HG03457 (cell line): ENCODE measurements at regions not wholly inside any gene's neighbourhood (a gene's known extent, or its start where the extent isn't known, plus 50 kb on each side); places are given as distances from the start of the nearest gene placed in this dataset.
"Not testable (repeated sequence)": the region's sequence is repeated elsewhere in the genome, so short reads cannot be mapped to it uniquely, and the experiment has no call there.

Experiments used
- ATAC-seq: cut with Tn5 transposase; IDR thresholded peaks from one replicate; pipeline ENCODE4 v1.9.1; 2021; ENCODE audit warnings: moderate number of reproducible peaks; ENCODE audit not compliant: unreplicated experiment

- ATAC-seq = no peak
Observed at GRCh38 chr4:134753390-134753789, 551.8 kb upstream of the PABPC4L start.

GRCh38 chr4:134747108-134747805, 545.7 kb upstream of the PABPC4L start:
- ATAC-seq = no peak

GRCh38 chr4:134740290-134740689, 538.7 kb upstream of the PABPC4L start:
- no peak for ATAC-seq

DNA sequence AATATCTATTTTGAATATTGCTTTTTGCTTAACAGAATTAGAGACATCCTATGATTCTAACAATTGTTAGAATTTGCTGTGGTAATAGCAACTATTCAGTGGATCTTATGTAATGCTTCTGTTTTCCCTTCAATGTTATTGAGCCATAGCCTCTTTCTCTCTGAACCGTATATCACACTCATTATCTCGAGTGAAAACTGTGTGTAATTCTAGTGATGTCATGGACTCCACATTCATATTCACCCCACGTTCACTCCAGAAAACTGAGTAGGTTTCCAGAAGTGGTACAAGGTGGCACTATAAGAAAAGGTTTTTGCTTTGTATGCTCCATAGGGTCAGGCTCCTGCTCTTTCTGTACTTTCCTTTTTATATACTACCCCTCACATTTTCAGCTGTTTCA, 534.3 kb upstream of the PABPC4L start:
- no peak for ATAC-seq

DNA sequence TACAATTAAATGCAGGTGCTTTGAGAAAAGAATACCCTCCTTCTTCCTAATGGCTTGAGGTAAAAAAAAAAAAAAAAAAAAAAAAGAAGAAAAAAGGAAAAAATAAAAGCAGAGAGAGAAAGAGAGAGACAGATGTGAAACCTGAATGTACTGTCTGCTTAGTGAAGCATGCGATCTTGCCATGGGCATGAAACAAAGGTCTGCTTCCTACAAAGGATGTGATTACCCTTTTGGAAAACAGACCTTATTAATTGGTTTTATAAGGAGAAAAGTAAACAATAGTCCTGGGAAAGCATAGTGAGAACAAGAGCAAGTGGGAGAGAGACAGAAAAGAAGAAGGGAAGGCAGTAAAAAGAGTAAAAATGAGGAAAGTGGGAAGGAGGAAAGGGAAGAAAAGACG, 526.1 kb upstream of the PABPC4L start:
- no peak for ATAC-seq

- no peak for ATAC-seq
Observed at GRCh38 chr4:134722306-134722705, 520.7 kb upstream of the PABPC4L start.

DNA sequence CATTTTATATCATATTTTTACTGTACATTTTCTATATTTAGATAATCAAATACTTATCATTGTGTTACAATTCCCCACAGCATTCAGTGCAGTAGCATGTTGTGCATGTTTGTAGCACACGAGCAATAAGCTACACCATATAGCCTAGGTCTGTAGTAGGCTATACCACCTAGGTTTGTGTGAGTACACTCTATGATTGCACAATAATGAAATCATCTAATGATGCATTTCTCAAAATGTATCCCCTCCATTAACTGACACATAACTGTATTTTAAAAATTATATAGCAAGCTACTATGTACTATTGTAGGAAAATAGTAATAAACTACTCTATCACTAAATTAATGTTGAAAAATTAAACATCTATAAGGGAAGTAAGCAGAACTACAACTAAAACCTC, 518.4 kb upstream of the PABPC4L start:
- no peak for ATAC-seq

DNA sequence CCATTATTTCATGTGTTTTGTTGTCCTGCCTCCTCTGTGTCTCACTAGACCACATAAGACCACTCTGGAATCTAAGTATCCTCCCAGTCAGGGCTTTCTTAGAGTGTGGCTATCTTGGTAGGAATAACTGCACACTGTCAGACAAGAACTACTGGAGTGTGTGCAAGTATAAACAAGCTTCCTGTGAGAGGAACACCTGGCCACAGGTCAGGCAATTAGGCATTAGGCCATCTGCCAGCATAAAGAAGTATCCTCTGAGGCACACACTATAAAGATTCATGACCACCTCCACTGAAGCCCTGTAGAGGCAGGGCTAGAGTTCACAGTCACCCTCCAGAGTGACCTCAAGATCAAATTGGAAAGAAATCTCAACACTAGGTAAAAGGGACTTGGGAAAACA, 507.0 kb upstream of the PABPC4L start:
- no peak for ATAC-seq

DNA sequence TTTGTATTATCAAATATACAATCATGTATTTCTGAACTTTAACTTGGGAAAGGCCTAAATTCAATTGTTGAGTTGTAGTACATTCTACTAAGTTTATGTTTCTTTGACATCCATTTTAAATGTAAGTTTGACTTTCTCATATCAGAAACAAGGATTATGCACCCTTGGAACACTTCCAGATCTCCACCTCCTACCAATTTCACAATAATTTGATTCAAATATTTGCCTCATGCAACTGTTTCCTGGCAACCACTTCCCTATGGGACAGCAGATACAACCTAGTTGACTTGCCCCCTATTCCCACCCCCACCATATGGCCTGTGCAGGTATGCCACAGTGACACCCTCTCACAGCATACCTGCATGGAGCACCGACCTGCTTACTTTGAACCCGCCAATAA, 506.4 kb upstream of the PABPC4L start:
- ATAC-seq = no peak

DNA sequence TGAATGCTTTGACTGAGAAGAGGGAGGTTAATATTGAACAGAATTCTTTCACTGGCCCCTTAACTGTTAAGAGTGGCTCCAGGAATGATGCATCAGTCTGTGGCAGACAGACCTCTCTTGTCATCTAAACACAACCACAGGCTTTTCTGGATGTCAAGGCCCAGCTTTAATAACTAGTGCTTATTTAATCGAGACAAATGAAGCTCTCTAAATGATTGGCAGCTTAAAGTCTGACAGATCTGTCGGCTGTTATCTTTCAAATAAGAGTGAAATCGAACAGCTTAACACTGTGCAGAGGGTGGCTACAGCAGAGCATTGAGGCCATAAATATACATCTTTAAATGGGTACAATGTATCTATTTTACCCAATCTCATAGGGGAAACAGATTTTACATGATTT, 500.8 kb upstream of the PABPC4L start:
- ATAC-seq = no peak

- no peak for ATAC-seq
Observed at GRCh38 chr4:134700251-134700650, 498.7 kb upstream of the PABPC4L start.

- not testable (repeated sequence) for ATAC-seq
Observed at GRCh38 chr4:134698831-134699230, 497.2 kb upstream of the PABPC4L start.

DNA sequence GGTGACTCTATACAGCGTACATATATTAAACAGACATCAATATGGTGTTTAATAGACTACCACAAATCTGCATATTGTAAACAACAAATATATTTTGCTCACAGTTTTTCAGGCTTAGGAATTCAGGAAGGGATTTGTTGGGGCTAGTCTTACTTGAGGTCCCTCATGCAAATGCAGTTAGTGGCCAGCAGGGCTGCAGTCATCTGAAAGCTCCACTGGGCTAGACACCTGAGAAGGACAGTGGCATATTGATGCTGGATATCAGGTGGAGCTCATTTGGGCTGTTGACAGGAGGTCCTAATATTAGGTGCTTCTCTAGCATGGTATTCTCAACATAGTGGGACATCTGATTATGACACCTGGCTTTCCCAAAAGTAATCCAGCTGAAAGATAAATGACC, 493.8 kb upstream of the PABPC4L start:
- no peak for ATAC-seq

DNA sequence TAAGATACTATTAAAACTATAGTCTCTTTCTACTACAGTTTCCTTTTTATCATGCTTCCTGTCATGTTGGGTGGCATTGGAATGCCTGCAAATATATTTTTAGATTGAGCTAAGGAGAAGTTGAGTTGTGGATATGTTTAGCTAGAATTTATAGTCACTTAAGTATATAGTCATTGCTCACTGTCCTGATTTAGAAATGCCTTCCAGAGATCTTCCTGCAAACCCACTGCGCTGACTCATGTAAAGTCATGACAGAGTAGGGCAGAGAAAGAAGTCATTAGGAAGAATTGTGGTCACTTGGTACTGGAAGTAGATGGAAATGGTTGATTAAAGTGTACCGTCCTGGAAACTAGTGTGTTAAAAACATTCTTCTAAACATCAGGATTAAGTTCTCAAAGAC, 490.3 kb upstream of the PABPC4L start:
- ATAC-seq = no peak

DNA sequence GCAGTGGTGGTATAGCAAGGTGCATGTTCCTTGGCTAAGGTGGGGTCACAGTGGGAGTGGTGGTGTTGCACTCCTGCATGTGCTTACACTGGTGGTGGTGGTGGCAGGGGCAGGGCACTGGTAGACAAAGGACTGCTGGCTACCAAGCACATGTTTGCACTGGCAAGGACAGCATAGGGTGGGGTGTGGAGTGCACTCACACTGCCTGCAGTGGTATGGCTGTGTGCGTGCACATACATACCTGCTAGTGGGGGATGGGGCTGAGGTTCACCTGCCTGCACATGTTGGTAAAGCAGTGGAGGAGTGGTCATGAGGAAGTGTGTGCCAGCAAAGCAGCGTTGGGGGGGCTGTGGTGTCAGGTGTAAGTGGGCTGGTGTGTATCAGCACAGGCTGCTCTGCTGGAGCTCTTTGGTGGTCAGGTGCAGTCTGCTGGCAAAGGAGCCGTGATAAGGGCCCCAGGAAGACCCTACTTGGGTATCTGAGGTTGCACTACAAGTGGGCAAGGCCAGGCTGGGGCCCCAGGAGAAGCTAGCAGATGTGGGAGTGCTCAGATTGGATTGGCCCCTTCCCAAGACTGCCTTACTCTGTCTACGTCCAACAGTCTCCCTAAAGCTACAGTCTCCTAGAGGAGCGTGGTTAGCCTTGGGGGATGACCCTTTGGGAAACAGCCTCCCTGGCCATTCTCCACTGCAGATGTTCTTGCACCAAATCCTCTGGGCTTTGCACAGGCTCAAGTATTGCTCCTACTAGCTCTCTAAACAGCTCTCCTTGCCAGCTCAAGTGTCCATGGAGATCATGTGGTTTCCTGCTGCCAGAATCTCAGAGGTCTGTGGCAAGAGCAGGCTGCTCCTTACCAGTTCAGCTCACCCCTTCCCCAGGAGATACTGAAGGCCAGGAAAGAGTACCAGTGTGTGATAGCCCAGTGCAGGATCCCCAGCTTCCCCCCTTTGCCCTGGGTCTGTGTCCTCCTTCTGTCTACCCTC, 486.3 kb upstream of the PABPC4L start:
- ATAC-seq = no peak

DNA sequence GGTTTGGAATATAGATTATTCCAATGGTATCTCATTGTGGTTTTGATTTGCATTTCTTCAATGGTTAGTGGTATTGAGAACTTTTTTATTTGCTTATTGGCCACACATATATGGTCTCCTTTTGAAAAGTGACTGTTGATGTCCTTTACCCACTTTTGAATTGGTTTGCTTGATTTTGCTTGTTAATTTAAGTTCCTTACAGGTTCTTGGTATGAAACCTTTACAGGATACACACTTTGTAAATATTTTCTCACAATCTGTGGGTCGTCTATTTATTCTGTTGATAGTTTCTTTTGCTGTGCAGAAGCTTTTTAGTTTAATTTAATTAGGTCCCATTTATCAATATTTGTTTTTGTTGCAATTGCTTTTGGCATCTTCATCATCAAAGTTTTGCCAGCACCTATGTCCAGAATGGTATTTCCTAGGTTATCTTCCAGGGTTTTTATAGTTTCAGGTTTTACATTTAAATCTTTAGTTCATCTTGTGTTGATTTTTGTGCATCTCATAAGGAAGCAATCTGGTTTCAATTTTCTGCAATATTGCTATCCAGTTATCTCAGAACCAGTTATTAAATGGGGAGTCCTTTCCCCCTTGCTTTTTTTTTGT, 475.7 kb upstream of the PABPC4L start:
- ATAC-seq = no peak

GRCh38 chr4:134668237-134668636, 466.6 kb upstream of the PABPC4L start:
- ATAC-seq = no peak

GRCh38 chr4:134666640-134667039, 465.1 kb upstream of the PABPC4L start:
- ATAC-seq = no peak

DNA sequence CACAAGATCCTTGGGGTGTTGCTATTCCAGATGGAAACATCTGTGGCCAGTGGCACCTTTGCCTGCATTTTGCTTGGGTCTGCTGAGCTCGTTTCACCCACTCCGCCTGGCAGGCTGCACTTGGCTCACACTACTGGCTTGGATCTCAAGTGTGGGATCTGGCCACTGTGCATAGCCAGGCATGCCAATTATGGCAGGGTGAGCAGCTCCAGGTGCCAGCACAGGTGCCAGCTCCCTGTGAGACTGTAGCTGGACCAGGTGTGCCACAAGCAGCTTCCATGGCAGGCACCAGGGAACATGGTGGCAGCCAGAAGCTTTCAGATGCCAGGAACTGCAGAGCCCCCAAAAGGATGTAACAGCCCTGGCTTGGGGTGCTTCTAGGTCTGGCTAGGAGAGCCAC, 463.8 kb upstream of the PABPC4L start:
- ATAC-seq = no peak

DNA sequence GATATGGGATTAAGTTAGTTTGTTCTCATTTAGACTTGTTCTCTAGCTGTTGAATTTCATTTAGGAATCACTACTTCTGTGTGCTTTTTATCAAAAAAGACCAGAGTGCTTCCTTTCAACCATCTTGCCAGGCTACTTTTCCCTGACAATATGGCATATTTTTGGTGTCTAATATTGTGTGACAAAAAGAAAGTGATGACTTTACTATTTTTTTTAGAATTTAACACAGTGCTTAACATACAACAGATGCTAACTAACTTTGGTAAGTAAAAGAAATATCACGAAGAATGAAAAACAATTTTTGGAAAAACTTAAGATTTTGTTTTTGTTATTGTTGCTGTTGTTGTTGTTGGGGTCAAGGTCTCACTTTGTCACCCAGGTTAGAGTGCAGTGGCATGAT, 462.2 kb upstream of the PABPC4L start:
- ATAC-seq = no peak

DNA sequence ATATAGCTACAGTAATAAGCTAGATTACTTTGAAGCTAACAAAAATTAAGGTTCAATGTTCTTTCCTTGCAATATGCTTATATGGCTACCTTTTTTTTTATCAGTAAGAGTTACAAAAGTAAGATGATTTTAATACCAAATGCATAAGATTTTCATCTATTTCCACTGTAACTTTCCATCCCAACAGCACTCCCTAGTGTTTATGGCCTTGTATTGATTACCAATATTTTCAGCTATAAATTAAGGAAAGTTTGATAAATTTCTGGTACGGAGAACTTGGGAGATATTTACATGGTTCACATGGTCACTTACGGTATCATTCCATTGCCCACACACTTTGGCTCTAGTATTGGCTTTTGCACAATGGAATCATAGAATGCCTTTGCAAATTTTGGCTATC, 448.9 kb upstream of the PABPC4L start:
- ATAC-seq = no peak

GRCh38 chr4:134645778-134646177, 444.2 kb upstream of the PABPC4L start:
- ATAC-seq = no peak
